Tibial nerve (tissue), 4 donors: ENCODE measurements at regions not wholly inside any gene's neighbourhood (a gene's known extent, or its start where the extent isn't known, plus 50 kb on each side); places are given as distances from the start of the nearest gene placed in this dataset.

Experiments
- EP300 ChIP-seq, 2 donors: sonication (generic); formaldehyde crosslinking; IDR thresholded peaks; one replicate each; pipeline ENCODE4 v1.6.1; 2017; ENCODE audit warnings: antibody characterized with exemption in 2 of 2, mild to moderate bottlenecking in 1 of 2
- POLR2A ChIP-seq, 2 donors: fragments of 450-650 bp; IDR thresholded peaks; one replicate each; pipeline ENCODE4 v1.6.1; 2017; ENCODE audit warnings: antibody characterized with exemption in 2 of 2, mild to moderate bottlenecking in 2 of 2, moderate library complexity in 2 of 2
- TF ChIP-seq, protein P1 (sequence below), 5 experiments: fragments of 200-600 bp in 3 of 5; fragments of 450-650 bp in 2 of 5; sonication (generic) in 3 of 5; IDR thresholded peaks; one replicate each; pipeline ENCODE4 v1.5.1; 2016 to 2019; ENCODE audit warnings: antibody characterized with exemption in 5 of 5, mild to moderate bottlenecking in 3 of 5, moderate library complexity in 2 of 5

DNA sequence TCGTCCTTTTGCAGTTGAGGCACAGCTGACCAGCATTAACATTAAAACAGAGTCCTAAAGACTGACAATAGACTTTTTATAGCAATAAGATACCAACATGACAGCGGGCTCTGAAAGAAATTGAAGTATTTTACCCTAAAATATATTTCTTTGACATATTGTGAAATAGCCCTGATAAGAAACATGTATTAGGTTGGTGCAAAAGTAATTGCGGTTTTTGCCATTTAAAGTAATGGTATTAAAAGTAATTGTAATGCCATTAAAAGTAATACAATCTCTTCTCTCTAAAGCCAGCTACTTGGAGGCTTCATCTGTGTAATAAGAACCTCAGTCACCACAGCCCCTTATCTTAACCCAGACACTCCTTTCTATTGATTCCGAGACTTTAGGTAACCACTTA lies 394.6 kb downstream of the PREX1 start:
- TF ChIP-seq, protein P1, sequence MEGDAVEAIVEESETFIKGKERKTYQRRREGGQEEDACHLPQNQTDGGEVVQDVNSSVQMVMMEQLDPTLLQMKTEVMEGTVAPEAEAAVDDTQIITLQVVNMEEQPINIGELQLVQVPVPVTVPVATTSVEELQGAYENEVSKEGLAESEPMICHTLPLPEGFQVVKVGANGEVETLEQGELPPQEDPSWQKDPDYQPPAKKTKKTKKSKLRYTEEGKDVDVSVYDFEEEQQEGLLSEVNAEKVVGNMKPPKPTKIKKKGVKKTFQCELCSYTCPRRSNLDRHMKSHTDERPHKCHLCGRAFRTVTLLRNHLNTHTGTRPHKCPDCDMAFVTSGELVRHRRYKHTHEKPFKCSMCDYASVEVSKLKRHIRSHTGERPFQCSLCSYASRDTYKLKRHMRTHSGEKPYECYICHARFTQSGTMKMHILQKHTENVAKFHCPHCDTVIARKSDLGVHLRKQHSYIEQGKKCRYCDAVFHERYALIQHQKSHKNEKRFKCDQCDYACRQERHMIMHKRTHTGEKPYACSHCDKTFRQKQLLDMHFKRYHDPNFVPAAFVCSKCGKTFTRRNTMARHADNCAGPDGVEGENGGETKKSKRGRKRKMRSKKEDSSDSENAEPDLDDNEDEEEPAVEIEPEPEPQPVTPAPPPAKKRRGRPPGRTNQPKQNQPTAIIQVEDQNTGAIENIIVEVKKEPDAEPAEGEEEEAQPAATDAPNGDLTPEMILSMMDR (IDR thresholded peaks at IDR 0.05): no peak
- TF ChIP-seq POLR2A (IDR thresholded peaks at IDR 0.05): no peak
- TF ChIP-seq EP300 (IDR thresholded peaks at IDR 0.05): no peak
